ENCODE measurements at regions not wholly inside any gene's neighbourhood (a gene's known extent, or its start where the extent isn't known, plus 50 kb on each side); places are given as distances from the start of the nearest gene placed in this dataset.

DNA sequence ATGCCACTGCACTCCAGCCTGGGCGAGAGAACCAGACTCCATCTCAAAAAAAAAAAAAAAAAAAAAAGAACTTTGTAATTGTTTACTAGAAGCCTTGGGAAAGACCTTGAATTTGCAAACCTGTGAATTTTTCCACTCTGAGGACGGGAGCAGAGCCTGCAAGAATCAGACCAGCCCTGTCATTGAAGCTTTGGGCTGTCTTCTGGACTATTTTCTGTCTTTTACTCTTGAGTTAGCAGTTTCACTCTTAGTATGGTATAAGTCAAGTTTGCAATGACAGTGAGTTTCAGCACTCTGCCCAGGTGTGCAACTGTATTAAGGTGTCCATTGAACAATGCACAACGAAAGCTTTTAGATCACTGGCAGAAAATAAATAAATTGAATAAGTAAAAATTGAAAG lies 81.4 kb upstream of the KRAS start:
- DNase-seq (ENCODE audit: low read depth) = no peak
- TF ChIP-seq, protein P1, sequence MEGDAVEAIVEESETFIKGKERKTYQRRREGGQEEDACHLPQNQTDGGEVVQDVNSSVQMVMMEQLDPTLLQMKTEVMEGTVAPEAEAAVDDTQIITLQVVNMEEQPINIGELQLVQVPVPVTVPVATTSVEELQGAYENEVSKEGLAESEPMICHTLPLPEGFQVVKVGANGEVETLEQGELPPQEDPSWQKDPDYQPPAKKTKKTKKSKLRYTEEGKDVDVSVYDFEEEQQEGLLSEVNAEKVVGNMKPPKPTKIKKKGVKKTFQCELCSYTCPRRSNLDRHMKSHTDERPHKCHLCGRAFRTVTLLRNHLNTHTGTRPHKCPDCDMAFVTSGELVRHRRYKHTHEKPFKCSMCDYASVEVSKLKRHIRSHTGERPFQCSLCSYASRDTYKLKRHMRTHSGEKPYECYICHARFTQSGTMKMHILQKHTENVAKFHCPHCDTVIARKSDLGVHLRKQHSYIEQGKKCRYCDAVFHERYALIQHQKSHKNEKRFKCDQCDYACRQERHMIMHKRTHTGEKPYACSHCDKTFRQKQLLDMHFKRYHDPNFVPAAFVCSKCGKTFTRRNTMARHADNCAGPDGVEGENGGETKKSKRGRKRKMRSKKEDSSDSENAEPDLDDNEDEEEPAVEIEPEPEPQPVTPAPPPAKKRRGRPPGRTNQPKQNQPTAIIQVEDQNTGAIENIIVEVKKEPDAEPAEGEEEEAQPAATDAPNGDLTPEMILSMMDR (IDR thresholded peaks at IDR 0.05; ENCODE audit: low read depth, low read length, missing control alignments) = no peak

GRCh38 chr12:25328072-25328712 lies 77.5 kb upstream of the KRAS start:
- no peak for DNase-seq (ENCODE audit: low read depth)
- no peak overlapping the region for H3K4me3 ChIP-seq (ENCODE audit: low read depth, low read length)
- TF ChIP-seq, protein P1 (IDR thresholded peaks at IDR 0.05; ENCODE audit: low read depth, low read length, missing control alignments) = no peak

More for the DNA sequence above, 81.4 kb upstream of the KRAS start:
- no peak overlapping the region for H3K4me3 ChIP-seq (ENCODE audit: low read depth, low read length)

DNA sequence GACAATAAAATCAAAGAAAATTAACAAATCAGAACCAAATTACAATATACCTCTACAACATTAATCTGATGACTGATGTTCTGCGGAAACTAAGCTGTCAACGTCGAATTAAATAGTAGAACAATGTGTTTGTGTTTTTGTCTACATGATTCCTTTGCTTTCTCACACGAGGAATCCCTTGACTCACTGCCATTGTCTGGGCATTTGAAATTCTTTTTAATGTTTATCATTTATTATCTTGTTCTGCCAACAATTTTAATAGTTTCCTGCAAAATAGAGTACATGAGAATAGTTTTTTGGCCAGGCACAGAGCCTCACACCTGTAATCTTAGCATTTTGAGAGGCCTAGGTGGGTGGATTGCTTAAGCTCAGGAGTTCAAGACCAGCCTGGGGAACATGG lies 76.6 kb upstream of the KRAS start:
- TF ChIP-seq, protein P1 (IDR thresholded peaks at IDR 0.05; ENCODE audit: low read depth, low read length, missing control alignments) = no peak
- no peak for DNase-seq (ENCODE audit: low read depth)
- H3K4me3 ChIP-seq (ENCODE audit: low read depth, low read length) = no peak overlapping the region

- TF ChIP-seq, protein P1 (IDR thresholded peaks at IDR 0.05; ENCODE audit: low read depth, low read length, missing control alignments) = no peak
- DNase-seq (ENCODE audit: low read depth) = no peak
- H3K4me3 ChIP-seq (ENCODE audit: low read depth, low read length) = no peak overlapping the region
These were observed 75.6 kb upstream of the KRAS start for GRCh38 chr12:25326326-25326725.

- TF ChIP-seq, protein P1 (IDR thresholded peaks at IDR 0.05; ENCODE audit: low read depth, low read length, missing control alignments) = no peak
- H3K4me3 ChIP-seq (ENCODE audit: low read depth, low read length) = no peak overlapping the region
- no peak for DNase-seq (ENCODE audit: low read depth)
These were observed 74.1 kb upstream of the KRAS start for GRCh38 chr12:25324861-25325260.

GRCh38 chr12:25323581-25323982 lies 72.9 kb upstream of the KRAS start:
- DNase-seq (ENCODE audit: low read depth) = no peak
- TF ChIP-seq, protein P1 (IDR thresholded peaks at IDR 0.05; ENCODE audit: low read depth, low read length, missing control alignments) = no peak

DNA sequence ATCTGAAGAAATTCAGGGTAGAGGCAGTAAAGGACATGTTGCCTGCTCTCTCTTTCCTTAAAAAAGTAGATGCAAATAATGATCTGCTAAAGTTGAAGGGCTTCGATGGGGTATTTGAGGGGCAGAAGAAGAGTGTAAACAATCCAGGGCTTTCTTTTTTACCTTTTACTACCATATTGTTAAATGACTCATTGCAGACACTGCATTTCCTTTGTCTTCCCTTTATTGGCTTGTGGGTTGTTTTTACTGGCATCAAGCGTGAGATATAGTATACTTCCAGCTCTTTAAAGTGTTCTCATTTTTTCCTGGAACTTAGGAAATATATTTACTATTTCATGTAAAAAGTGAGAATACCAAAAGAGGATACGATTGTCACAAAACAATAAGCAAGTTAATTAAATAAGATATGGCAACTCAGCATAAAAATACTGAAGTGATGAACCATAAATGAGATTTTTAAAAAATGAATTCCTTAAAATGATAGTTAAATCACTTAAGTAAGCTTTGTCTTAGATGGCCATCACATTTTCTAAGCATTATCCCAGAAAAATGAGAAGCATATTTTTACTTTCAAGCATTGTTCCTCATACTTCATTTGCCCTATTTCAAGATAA lies 72.3 kb upstream of the KRAS start:
- H3K4me3 ChIP-seq (ENCODE audit: low read depth, low read length) = no peak overlapping the region
- TF ChIP-seq, protein P1 (IDR thresholded peaks at IDR 0.05; ENCODE audit: low read depth, low read length, missing control alignments) = no peak
- DNase-seq (ENCODE audit: low read depth) = no peak

More at GRCh38 chr12:25323581-25323982, 72.9 kb upstream of the KRAS start:
- H3K4me3 ChIP-seq (ENCODE audit: low read depth, low read length) = no peak overlapping the region

Measured in GM12864 (cell line).